Ecto neural progenitor cell (in vitro differentiated cells): ENCODE measurements at regions not wholly inside any gene's neighbourhood (a gene's known extent, or its start where the extent isn't known, plus 50 kb on each side); places are given as distances from the start of the nearest gene placed in this dataset.

Experiments used
- DNase-seq: peaks from one replicate; pipeline ENCODE4 v3.0.0-alpha.2; 2018; ENCODE audit warnings: low spot score

DNA sequence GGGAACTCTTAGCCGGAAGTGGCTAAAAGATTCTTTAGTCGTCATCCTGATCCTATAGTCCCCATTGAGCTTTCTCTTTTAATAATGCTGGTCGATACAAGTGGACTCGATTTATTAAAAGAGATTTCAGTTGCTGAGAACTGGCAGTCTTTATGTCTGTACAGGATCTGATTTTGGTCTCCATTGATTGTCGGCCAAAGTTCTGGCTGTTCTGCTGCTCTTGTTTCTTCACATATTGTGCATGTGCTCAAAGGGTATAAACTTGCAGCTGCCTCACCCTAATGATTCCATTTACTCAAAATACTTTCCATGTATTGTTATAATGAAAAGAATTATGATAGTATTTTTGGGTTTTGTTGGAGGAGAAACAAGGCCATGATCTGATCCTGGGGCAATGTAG is 100.7 kb upstream of the CTTNBP2 start:
- DNase-seq, result no peak

DNA sequence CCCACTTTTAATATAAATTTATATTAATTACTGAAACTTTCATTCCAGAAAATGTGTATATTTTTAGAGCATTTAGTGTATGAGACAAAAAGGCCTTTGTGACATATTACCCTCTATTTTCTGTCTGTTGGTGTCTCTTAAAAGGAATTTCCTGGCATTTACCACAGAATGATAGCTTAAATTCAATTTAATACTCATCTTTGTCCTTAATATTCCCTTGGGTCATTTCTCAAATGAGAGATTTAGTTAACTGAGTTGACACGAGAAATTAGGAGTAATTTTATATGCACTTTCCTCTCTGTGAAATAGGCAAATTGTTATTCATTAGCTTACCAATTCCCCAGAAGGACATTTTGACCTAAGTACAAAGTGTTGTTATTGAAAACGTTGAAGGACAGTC is 101.7 kb upstream of the CTTNBP2 start:
- no peak for DNase-seq

DNA sequence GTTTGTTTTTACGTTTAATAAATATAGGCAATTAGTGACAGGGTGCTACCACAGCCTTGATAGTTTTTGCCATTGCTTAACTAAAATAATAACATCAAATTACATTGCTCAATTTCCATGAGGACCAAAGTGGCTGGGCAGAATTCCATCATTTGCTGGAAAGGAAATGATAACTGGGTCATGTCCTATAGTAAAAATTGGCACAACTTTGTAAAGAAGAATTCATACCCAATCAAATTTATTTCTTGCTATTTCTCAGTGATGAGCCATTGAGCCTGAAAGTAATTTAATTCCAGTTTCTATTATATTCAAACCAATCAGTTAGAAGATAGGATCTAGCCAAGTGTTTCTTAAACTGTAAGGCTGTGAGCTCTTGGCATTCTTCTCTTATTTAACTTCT is 102.2 kb upstream of the CTTNBP2 start:
- DNase-seq, result no peak

DNA sequence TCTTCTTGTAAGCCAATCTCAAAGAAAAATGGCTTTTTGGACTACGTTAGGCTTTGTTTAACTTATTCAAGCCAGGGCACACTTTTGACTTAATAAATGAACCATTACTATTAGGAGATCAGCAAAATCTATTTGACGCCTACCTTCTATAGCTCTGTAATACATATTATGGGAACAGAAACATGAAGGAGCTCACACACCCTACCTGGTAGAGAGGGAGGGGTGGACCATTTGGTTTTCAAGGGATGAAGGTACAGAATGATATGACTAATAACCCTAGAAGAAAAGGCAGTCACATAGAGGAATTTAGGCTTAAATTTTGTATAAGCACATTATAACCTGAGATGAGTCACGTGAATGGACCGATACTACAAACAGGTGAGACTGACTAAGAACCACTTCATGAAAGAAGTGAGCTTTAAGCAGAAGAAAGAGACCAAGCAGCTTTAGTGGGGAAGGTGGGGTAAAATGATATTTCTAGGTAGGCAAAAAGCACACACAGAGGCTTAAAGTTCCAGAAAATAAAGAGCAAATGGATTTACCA is 106.8 kb upstream of the CTTNBP2 start:
- no peak for DNase-seq

DNA sequence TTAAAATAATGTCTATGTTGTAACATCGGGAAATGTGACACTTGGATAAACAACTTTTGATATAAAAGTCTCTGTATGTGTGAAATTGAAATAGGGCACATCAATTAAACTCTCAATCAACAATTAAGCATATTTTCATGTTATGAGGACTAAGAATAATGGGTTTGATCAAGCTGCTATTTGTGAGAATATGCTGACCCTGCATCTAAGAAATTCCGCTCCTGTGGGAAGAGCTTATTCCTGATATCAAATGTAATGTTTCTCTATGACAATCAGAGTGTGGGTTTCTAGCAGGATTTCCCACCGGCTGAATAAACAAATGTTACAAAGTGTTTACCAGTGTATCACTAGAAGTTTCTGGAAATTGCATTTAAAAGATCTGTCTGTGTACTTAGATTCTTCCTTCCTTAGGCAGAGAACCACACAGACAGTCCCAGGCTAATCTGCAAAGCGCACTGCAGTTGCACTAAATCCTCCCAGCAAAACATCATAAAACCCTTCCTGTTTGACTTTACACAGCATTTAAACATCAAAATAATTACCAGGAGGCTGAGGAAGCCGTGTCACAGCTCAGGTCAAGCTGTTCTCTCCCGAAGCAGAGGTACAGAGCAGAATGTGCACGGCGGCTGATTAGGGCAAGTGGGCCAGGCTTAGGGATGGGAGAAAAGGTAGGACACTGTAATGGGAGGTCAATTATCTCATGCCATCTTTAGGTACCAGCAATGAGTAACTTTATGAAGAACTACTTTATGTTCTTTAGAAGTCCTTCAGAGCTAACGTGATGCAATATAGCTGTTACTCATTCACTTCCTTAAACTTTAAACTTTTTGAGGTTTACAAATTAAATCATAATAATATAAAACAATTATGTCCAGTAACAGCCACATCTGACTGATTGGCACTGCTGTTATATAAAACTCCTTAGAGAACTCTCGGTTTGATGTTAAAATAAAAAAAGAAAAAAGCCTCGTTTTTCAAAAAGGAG is 109.1 kb upstream of the CTTNBP2 start:
- no peak for DNase-seq

DNA sequence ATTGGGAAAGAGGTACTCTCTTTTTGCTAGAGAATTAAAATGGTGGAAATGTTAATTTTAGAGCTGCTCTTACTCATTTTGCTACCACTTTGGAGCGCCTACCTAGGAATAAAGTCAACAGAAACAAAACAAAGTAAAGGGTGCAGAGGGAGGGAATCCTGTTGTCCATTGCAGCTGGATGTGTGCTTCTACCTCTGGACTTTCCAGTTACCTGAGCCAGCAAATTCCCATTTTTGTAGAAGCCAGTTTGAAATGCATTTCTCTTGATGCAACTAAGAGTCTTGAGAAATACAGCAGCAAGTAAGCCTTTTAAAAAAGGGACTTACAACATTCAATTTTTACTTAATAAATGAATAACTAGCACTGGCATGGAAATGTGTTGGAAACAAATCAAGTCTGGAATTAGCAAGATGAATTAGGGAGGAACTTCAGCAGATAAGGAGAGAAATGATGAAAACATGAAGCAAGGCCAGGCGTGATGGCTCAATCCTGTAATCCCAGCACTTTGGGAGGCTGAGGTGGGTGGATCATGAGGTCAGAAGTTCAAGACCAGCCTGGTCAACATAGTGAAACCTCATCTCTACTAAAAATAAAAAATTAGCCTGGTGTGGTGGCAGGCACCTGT is 113.5 kb upstream of the CTTNBP2 start:
- no peak for DNase-seq

DNA sequence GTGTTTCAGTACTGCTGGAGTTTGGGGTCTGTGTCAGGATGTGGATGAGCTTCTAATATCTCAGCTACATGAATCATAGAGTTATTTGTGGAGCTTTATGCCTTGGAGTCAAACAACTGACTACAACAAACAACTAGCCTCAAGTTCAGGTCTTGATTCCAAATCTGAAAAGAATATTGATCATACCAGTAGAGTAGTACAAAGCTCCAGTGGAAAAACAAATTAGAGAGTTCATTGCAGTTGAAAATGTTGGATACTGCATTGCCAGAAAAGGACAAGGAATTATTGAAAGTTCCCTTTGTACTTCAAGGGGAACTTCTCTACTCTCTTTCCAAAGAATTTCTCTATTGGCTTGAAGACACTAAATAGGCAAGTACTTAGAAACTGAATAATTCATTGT is 117.6 kb upstream of the CTTNBP2 start:
- no peak for DNase-seq

DNA sequence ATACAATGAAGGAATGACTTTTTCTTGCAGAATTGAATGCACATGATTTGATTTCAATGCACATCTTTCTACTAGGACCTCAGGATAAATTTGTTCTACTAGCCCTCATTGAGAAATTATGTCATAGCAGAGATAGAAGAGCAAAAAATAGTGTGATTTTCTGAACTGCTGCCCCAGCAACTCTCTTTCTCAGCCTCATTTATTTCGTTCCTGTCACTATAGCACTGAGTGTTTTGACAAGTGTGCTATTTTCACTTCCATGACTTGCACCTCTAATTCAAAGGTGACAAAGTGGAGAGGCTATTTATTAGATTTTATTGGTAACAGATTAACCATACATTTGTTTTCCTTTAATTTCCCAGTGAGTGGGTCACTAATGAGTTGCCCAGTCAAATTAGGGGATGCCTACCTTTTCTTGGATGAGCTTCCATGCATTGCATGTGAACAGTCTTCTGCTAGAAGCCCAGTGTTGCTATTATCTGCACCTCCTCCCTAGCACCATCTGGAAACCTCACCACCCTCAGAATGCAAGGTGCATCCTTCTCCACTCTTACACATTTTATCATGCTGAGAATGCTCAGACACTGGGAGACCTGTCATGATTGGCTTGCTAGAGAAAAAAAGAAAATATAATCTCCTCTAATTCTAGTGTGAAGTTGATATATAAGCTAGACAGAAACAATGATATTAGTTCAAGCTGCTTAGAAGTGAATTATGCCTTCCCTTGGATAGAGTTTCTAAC is 119.6 kb upstream of the CTTNBP2 start:
- DNase-seq, result no peak

DNA sequence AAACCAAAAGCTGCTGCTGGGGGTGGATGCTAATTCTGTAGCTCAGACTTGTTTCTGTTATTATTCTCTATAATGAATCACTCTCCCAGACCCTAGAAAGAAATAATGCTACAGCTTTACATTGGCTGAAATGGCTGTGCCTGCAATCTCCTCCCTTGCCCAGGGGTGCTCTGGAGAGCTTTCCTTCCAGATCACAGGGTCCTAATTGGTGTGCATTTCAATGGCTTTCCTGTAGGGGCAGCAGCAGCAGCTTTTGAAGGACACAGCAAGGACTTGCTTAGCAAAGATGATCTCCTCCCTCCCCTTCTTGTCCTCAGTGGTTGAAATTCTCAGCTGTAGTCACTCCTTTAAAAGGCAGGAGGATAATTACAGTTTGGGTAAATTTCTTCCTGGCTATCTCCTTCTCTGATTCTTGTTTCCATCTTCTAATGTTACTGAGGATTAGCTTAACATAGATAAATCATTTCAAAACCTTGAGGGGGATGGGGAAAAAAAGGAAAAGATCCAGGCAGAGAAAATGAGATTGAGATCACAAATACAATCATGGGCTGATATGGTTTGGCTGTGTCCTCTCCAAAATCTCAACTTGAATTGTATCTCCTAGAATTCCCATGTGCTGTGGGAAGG is 120.2 kb upstream of the CTTNBP2 start:
- DNase-seq, result peak; percentile 62

DNA sequence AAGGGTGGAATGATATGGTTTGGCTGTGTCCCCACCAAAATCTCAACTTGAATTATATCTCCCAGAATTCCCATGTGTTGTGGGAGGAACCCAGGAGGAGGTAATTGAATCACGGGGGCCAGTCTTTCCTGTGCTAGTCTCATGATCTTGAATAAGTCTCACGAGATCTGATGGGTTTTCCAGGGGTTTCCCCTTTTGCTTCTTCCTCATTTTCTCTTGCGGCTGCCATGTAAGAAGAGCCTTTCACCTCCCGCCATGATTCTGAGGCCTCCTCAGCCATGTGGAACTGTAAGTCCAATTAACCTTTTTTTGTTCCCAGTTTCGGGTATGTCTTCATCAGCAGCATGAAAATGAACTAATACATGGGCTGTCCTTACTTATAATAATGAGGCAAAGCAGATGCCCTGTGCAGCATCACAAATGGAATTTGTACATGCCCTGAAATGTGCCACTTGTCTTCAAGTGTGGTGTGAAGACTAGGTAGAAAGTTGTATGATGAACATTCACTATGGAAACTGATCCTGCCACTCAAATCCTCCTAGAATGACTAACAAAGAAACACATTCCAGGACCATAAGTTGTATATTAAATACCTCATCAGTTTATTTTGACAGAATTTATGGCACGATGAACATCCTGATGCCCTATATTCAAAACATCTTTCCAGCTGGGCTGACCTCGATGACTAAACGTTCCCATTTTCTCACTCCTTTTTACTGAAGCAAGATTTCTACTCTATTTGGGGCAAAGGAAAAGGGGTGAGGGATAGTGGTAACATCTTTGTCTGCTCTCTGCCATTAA is 122.8 kb upstream of the CTTNBP2 start:
- DNase-seq, result no peak

DNA sequence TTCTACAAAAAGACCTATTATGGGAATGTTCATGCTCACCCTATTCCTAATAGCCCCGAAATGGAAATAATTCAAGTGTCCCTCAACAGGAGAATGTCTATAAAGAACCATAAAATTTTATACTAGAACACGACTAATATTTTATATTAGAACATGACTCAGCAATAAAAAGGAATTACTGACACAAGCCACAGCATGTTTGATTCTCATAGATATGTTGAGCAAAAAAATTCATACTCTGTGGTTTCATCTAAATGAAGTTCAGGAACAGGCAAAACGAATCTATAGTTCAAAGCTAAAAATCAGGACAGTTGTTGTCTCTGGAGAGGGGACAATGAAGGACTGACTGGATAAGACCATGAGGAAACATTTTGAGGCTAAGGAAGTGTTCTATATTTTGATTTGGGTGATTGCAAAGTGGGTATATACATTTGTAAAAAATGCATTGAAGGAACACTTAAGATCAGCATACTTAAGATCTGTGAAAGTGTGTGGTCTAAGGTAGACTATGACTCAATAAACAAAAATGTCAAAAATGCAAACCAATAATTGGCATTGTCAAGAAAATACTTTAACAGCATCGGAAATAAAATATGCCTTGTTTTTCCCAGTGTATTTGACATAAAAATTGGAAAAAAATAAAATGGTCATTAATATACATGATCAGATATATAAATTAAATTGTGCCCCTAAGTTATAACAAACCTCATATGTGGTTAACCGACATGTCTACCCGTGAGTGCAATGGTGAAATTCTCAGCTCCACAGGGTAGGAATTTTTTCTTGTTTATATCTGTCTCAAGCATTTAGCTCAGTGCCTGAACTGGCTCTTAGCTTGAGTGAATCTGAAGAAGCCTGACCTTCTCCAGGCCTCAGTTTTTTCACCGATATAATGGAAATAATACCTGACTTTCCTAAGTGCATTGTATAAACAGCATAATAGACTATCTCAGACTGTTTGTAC is 124.9 kb upstream of the CTTNBP2 start:
- DNase-seq, result no peak

DNA sequence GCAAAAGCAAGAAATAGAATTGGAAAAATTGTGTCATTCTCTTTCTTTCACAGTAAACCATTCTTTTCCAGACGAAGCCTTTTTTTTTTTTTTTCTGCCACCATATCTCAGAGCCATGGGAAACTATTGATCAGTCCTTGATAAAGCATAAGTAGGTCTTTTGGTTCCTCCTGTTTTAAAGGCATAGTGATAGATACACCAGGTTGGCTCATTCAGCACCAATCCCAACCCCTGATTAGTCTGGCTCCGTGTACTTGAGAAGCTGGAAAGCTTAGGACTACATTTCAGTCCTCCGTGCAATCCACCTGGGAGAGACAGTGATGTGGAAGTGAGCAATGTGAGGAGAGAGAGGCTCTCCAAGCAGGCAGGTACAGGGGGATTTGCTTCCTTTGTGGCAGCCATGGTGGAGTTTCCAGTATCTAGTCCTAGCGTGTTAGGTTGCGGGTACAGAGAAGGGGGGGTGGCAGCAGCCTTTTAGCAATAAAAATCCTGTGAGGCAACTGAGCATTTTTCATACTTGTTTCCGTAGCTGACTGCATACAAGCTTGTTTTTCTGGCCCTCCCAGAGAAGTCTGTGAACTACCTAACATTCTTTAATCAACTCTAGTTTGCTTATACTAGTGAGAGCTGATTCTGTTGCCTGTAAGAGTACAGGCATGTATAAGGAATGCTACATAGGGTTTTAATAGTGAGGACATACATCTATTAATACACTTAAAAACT is 127.4 kb upstream of the CTTNBP2 start:
- no peak for DNase-seq

DNA sequence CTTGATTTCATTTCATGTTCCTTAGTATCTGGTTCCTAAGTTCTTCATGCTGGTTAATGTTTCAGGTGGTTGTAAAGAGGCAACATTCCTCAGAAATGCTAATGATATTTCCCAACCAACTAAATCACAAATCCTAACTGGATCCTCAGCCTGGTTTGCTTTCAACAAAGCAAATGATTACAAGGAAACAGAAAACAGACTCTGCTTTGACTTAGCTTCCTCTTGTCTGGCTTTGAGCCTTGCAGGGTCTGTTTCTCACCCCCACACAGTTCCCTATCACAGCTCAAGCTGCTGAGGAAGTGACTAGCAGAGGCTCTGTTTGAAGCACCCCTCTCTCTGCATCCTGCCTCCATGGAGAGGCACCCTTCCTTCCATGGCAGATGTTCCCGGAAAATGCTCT is 130.2 kb upstream of the CTTNBP2 start:
- DNase-seq, result no peak

DNA sequence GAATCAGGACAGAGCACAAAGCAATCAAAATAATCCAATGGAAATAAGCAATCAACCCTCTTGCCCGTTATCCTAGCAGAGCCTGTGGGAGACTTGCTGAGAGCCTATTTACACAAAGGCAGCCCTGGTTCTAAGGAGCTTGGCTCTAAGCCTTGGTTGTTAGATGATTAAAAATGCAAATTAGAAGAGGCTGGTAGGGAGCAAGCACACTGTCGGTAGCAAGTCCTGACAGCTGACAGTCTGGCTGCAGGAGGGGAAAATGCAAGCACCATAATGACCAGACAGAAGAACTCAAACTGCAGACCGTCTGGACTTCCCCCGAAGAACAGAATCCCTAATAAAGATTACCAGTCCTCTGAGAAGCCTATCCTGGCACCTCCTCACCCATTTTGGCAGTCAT is 131.8 kb upstream of the CTTNBP2 start:
- no peak for DNase-seq

DNA sequence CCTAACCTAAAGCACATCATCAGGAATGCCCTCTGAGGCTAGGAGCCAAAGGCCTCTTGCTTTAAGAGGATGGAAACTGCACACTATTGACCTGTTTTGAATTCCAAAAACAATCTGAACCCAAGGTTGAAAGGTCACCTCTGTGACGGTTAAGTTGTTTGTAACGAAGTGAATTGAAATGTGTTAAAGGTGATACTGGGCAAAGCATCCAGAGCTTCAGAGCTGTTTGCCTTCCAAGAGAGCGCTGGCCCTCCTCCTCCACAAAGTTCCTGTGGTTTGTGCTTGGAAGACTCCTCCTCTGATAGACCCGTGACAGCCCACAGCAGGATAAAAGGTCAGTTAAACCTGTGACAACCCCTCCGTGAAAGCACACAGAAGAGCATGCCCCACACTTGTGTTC is 133.7 kb upstream of the CTTNBP2 start:
- no peak for DNase-seq

DNA sequence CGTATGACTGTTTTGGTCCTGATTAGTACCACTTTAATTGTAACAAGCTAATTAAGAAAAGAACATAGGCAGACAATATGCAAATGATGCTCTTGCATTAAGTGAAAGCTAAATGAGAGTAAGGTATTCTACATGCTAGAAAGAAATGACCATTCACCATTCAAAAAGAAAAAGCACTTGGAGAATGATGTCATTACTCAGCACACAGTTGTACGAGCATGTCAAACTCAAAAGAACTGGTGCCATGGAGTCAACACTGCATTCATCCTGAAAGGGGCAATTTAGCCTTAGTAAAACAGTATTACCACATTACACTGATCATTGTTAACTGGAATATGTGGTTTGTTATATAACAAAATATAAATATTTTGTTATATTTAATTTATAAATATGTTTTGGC is 136.2 kb upstream of the CTTNBP2 start:
- no peak for DNase-seq

DNA sequence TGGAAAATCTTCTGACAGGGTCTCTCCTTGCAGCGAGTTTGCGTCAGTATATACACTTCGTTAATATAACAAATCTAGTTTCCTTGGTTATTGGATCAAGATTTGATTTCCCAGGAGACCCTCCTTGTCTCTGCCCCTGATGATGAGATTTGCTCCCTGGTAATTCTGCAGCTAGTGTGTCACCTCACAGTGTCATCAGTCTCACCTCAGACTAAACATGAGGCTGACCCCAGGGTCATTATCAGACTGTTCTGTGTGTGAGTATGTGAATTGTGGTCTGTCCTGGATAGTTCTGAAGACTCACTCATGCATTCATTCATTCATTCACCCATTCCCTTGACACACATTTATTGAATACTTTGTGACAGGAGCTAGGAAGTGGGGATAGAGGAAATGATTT is 138.4 kb upstream of the CTTNBP2 start:
- no peak for DNase-seq

DNA sequence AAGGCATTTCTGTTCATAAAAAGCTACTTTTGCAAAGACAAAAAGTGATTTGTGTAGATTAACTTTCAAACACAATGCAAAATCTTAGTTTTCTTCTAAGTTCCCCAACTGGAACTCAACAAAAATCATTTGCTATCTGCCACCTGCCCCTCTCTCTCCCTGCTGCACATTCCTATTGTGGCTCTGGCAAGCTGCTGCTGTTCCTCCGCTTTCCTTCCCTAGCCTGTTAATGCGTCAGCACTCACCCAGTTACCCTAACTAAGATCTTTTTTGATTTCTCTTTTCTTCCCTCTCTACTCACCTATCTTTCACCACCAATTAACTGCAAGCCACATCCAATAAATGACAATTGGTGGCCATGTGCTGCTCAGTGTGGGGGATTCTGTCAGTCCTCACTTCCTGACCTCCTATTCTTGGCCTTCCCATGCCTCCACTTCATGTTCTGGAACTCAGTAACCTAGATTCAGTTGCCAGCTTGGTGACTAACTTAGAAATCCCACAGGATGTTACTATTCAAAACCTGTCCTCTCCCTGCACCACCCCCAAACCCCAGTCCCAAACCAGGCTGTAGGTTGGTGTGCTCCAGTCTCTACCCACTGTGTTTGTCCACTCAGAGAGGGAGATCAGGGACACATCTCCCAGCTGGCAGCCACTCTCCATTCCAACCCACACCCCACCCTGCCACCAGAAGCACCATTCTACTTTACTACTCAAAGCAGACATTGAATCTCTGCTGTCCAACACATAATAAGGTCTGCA is 140.2 kb upstream of the CTTNBP2 start:
- no peak for DNase-seq

DNA sequence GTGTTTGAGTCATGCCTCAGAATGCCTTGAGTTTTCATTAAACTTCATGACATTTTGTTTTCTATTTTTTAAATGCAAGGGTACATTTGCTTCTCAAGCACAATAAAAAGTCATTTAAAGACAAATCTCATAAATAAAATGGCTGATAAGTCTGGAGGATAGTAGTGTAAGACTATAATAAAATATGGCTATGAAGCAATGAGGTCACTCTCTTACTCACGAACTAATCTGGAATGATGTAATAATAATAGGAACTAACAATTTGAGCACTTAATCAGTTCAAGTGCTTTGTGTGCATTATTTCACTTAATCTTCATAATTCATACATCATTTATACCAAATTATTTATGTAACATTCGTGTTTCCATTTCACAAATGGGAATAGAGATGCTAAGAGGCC is 149.3 kb upstream of the CTTNBP2 start:
- no peak for DNase-seq
